ENCODE measurements at regions not wholly inside any gene's neighbourhood (a gene's known extent, or its start where the extent isn't known, plus 50 kb on each side); places are given as distances from the start of the nearest gene placed in this dataset.

DNA sequence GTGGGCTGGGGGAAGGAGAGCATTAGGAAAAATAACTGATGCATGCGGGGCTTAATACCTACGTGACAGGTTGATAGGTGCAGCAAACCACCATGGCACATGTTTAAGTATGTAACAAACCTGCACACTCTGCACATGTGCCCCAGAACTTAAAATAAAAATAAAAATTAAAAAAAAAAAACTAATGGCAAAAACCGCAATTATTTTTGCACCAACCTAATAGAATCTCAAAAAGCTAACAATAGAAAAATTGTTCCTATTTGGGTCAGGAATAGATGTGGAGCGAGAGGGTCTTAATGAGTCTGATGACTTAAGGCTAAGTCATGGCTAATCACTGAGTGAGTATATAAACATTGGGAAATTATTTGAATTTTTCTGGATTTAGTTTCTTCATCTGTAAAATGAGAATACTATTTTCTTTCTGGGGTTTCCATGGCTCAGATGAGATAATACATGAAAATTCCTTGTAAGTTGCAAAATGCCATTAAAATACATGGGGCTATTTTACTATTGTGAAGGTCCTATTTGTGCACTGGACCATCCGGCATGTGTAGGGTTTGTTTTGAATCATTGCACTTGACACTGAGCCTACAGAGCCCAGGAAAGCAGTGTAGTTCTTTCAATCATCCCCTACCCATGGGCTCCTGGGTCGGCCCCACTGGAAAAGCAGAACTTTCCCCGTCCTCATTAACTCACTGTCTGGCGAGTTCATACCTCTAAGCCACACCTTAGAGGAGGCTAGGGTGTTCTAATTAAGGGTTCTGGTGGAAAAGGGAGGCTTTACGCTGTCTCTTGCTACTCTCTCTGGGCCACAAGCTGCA is 164.1 kb upstream of the NTF3 start:
- H3K4me1 Mint-ChIP-seq = no peaks in the 10 kb centered on the region
- POLR2A ChIA-PET = no interaction called here
- no peaks in the 10 kb centered on the region for H3K36me3 Mint-ChIP-seq (ENCODE audit: low read depth)
- no peaks in the 10 kb centered on the region for H3K9me3 Mint-ChIP-seq
- TF ChIP-seq, protein P1, sequence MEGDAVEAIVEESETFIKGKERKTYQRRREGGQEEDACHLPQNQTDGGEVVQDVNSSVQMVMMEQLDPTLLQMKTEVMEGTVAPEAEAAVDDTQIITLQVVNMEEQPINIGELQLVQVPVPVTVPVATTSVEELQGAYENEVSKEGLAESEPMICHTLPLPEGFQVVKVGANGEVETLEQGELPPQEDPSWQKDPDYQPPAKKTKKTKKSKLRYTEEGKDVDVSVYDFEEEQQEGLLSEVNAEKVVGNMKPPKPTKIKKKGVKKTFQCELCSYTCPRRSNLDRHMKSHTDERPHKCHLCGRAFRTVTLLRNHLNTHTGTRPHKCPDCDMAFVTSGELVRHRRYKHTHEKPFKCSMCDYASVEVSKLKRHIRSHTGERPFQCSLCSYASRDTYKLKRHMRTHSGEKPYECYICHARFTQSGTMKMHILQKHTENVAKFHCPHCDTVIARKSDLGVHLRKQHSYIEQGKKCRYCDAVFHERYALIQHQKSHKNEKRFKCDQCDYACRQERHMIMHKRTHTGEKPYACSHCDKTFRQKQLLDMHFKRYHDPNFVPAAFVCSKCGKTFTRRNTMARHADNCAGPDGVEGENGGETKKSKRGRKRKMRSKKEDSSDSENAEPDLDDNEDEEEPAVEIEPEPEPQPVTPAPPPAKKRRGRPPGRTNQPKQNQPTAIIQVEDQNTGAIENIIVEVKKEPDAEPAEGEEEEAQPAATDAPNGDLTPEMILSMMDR (IDR thresholded peaks at IDR 0.05) = no peak
- DNase-seq = no peak
- peaks cover 2% of the 10 kb centered on the region for H3K27me3 Mint-ChIP-seq
- no peak for ATAC-seq (ENCODE audit: low read depth)
- no peak overlapping the region for H3K27ac Mint-ChIP-seq
- intact Hi-C loops (cut with micrococcal nuclease) = no loop called here
- H3K4me3 Mint-ChIP-seq = no peak overlapping the region
- CTCF ChIA-PET = no interaction called here

DNA sequence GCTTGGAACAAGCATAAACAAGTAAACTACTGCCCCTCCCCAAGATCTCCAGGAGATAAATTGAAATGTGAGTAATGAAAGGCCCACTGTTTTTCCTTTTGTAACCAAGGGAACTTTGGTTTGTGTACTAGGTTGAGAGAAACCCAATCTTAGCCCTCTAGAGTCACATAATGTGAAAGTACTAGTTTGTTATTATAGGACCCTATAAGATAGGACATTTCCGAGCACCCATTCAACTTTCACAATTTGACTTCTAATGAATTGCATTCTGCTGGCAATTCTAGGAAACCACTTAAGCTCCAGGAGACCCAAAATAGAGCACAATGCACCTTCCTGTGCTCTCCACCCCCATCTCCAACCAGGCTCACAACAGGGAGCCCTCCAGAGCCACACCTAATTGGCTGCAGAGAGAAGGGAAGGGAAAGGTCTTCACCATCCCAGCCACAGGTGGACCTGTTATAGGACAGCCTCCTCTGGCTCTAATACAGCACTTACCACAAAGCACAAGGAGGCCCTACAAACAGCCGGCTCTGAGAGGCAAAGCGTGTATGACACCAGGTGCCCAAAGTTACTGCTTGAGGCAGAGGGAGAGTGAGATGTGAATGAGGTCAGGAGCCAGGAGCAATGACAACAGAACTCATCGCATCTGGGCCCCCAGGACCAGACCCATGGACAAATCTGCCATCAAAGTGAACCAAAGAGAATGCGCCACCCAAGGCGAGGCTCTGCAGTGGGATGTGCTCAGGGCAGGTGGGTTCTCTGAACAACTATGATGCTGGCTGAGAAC is 163.3 kb upstream of the NTF3 start:
- no peaks in the 10 kb centered on the region for H3K36me3 Mint-ChIP-seq (ENCODE audit: low read depth)
- TF ChIP-seq, protein P1 (IDR thresholded peaks at IDR 0.05) = no peak
- no peak overlapping the region for H3K4me3 Mint-ChIP-seq
- ATAC-seq (ENCODE audit: low read depth) = no peak
- ChIA-PET POLR2A (no interaction called here), CTCF (no interaction called here)
- no peaks in the 10 kb centered on the region for H3K4me1 Mint-ChIP-seq
- intact Hi-C loops (cut with micrococcal nuclease) = no loop called here
- H3K27me3 Mint-ChIP-seq = peaks cover 2% of the 10 kb centered on the region
- DNase-seq = no peak
- H3K9me3 Mint-ChIP-seq = no peaks in the 10 kb centered on the region
- H3K27ac Mint-ChIP-seq = no peak overlapping the region

DNA sequence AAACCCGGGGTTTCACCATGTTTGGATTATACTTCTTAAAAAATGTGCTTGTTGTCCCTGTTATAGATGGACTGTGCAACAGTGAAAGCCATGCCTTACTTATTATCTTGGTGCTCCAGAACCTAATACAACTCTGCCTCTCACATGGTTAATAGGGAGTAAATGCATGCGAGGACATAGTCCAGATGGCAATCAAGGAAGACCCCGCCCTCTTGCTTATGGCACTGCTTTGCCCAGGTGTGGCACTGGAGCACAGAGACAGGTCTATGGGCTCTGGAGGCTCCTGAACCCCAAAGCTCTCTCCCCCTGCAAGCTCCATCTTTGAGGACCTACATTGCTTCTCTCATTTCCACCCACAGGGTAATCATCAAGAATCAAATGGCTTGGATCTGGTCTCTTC is 162.1 kb upstream of the NTF3 start:
- intact Hi-C loops (cut with micrococcal nuclease) = no loop called here
- ChIA-PET CTCF (no interaction called here), POLR2A (no interaction called here)
- peaks cover under 1% of the 10 kb centered on the region for H3K27me3 Mint-ChIP-seq
- no peaks in the 10 kb centered on the region for H3K9me3 Mint-ChIP-seq
- no peaks in the 10 kb centered on the region for H3K36me3 Mint-ChIP-seq (ENCODE audit: low read depth)
- TF ChIP-seq, protein P1 (IDR thresholded peaks at IDR 0.05) = no peak
- H3K4me1 Mint-ChIP-seq = no peaks in the 10 kb centered on the region
- ATAC-seq (ENCODE audit: low read depth) = no peak
- no peak overlapping the region for H3K27ac Mint-ChIP-seq
- DNase-seq = no peak
- H3K4me3 Mint-ChIP-seq = no peak overlapping the region

DNA sequence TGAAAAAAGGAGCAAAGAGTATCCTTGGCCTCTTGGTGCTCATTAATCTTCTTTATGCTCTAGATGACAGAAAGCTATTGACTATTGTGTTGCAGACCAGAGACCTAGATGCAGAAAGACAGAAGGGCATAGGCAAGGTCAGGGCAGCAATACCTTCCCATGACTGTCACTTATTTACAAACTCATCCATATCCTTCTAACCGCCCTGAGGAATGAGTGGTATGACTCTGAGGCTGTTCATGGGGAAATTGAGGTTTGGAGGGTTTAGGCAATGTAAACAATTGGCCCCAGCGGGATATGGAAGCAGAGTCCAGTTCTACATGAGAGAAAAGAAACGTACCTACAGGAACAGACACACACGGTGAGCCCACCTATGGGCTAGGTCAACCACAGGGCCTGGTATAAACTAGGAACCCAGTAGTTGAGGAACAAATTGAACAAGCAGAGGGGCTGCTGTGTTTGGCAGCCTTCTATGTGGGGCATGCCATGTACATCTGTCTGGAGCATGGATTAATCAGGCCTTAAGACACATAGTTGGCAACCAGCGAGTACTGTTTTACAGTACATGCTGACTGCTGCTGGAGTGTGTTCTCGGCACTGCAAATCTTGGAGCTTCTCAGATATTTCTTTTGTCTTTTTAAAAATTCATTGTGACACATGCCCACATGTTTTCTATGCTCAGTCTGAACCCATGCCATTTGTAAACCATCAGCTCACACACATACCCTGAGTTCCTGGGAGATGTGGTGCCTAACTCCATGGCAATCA is 159.7 kb upstream of the NTF3 start:
- ChIA-PET CTCF (no interaction called here), POLR2A (no interaction called here)
- Mint-ChIP-seq H3K9me3 (no peaks in the 10 kb centered on the region), H3K36me3 (ENCODE audit: low read depth) (no peaks in the 10 kb centered on the region), H3K4me3 (no peak overlapping the region), H3K27me3 (no peaks in the 10 kb centered on the region), H3K27ac (no peak overlapping the region), H3K4me1 (no peaks in the 10 kb centered on the region)
- intact Hi-C loops (cut with micrococcal nuclease) = no loop called here
- TF ChIP-seq, protein P1 (IDR thresholded peaks at IDR 0.05) = no peak
- ATAC-seq (ENCODE audit: low read depth) (no peak), DNase-seq (no peak)

DNA sequence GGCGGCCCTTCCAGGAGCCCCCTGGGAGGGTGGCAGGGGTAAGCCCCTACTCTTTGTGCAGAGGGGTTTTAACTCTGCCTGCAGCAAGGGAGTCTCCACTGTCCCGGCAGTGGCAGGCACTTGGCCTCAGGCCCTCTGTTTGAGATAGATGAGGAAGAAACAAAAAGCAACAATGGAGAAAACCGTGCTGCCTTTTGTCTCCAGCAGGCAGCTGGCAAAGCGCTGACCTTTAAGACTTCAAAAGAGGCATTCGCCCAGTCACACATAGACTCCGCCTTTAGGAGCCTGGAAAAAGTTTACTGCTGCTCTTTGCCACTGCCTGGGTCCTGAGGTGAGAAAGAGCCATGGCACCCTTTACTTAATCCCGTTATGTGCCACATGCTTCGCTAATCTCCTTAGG is 158.2 kb upstream of the NTF3 start:
- POLR2A ChIA-PET = no interaction called here
- no peak overlapping the region for H3K4me3 Mint-ChIP-seq
- TF ChIP-seq, protein P1 (IDR thresholded peaks at IDR 0.05) = no peak
- no peaks in the 10 kb centered on the region for H3K36me3 Mint-ChIP-seq (ENCODE audit: low read depth)
- intact Hi-C loops (cut with micrococcal nuclease) = no loop called here
- DNase-seq = no peak
- no peaks in the 10 kb centered on the region for H3K9me3 Mint-ChIP-seq
- H3K27me3 Mint-ChIP-seq = no peaks in the 10 kb centered on the region
- CTCF ChIA-PET = no interaction called here
- no peak for ATAC-seq (ENCODE audit: low read depth)
- no peaks in the 10 kb centered on the region for H3K4me1 Mint-ChIP-seq
- H3K27ac Mint-ChIP-seq = no peak overlapping the region

Measured in activated B cell treated with CpG ODN at 0.5 μM for 24 hours (primary cell).